NCI-H2029 treated with DMSO at 0.1 percent for 48 hours (cell line): ENCODE measurements at regions not wholly inside any gene's neighbourhood (a gene's known extent, or its start where the extent isn't known, plus 50 kb on each side); places are given as distances from the start of the nearest gene placed in this dataset.

ENCODE experiments used
- DNase-seq: peaks from one replicate; lab custom pipeline; 2025; lab: John Stamatoyannopoulos, UW

DNA sequence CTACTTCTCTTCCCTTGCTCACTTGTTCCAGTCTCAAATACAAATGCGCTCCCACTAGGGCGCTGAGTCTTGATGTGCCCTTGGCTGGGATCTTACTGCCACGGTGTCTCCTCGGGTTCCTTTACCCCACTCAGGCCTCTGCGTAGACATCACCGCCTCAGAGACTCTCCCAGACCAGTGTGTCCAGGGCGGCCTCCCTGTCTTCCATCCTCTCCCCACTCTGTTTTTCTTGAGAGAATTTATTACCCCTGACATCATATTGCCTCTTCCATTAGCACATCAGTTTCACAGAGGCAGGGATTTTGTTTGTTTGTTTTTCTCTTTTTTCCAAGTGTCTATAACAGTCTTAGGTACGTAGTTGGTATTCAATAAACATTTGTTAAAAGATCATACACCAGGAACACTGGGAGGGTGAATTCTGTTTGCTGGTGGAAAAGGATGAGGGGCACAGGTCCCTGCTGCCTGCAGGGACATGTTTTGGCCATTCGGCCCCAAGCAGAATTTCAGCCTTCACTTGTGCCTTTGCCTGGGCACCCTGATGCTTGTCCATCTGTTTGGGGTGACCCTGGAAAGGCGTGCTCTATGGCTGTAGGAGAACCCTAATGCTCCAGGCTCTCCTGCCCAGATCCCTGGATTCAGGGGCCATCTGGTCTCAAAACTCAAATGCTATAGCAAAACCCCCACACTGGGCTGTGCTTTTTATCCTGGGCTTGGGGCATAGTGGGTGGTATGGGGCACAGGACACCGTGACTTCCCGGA is 55.0 kb downstream of the RPL37A start:
- no peak for DNase-seq

DNA sequence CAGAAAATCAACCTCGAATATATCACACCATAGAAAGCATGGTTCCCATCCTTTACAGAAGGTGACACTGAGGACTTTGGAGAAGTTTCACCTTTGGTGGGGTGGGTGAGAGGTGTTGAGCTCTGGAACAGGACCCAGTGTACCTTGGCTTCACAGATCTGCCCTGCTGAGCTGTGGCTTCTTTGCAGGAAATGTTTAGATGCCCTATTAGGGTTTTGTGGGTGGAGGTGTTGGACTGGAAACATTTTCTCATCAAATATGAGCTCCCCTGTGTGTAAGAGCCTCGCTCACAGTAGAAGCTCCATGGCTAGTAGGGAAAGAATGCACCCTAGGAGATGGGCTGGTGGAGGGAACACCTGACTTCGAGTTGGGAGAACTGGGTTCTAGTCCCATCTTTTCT is 55.6 kb downstream of the RPL37A start:
- no peak for DNase-seq

DNA sequence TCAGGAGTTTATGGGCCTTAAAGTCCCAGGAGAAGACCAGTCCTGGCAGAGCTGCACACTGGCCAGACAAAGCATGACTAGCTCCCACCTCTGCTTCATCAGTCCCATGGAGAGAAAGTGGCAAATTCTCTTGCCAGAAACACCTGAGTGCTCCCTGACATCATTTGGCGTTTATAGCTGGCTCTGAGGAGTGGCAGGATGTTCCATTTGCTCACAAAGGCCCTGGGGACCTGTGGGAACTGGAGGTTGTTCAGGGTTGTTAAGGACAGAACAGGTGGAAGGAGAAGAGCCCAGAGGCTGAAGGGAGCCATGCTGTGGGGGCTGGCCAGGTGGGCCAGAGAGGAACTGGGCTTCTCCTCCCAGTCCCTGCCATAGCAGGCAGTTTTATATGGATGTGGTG is 56.1 kb downstream of the RPL37A start:
- DNase-seq: no peak

DNA sequence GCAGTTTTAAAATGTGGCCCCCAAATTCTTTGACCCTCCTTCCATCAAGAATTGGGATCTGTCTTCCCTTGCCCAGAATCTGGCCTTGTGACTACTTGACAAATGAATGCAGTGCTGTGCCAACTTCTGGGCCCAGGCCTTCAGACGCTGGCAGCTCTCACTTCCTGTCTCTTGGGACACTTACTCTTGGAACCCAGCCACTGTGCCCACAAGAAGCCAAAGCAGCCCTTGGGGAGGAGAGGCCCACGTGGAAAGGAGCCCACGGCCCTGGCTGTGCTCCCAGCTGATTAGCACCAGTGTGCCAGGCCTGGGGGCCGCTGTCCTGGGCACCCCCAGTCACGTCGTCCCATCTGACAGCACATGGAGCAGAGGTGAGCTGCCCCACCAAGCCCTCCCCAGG is 56.6 kb downstream of the RPL37A start:
- DNase-seq: peak; percentile 78

DNA sequence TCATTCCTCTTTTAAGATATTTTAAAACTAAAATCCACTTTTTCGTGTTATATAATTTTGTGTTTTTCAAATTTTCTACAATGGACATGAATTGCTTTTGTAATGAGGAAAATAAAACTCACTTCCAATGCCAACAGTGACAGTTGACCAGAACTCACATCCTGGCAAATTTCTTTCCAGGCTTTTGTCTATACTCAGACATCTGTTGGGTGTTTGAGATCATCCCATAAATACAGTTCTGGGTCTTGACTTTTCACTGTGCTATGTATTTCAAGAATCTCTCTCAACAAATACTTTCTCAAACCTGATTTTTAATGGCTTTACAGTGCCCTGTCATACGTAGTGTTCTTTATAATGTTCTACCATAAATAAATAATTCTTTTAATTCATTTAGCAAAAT is 57.6 kb downstream of the RPL37A start:
- DNase-seq: no peak

DNA sequence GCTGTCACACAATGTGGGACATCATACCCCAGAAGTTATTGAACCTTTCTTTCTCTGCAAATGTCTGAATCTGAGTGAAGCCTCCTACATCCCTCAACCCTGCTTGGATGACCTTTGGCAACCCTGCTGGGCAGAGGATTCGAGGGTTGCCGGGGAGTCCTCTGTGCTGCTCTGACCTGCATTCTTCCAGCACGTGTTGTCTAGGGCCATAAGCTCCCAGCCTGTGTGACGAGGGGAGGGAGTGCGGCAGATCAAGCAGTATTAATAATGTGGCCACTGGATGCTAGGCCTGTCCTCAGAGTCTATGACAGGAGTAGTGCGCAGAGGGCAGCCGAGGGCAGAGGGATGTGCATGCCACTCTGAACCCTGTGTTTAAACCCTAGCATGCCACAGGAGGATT is 58.8 kb downstream of the RPL37A start:
- no peak for DNase-seq

DNA sequence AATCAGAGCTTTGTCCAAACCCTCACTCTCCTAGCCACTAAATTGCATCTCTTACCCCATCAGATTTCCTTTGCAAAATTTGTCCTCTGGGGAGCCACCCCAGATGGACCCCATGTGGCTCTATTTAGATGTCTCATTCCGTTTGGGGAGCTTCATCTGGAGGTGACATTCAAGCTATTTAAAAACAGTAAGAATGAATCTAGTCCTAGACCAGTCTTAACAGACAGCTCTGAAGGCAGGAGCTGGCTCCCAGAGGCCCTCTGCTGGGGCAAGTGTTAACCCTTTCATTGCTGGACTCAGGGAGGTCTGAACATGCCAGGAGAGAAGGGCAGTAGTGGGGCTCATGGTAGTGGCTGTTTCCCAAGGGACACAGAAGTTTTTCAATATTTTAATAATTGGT is 59.2 kb downstream of the RPL37A start:
- DNase-seq: no peak

DNA sequence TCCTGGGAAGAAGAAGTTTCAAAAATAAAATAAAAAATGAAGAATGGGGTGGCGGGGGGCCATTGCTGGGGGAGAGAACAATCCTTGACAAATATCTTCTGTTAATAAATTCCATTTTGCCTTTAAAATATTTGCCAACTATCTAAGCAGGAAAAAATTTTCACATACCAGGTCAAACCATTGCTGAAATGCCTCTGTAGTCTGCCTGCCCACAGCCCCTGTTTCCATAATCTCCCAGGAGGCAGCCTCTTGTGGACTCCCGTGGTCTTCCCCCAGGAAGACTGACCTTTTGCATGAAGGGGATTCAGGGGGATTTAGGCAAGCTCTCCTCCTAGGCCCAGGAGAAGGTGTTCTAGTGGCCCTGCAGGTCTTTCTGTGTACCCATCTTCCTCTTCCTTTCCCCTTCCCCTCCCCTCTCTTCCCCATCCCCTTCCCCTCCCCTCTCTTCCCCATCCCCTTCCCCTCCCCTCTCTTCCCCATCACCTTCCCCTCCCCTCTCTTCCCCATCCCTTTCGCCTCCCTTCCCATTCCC is 61.0 kb downstream of the RPL37A start:
- DNase-seq: no peak

DNA sequence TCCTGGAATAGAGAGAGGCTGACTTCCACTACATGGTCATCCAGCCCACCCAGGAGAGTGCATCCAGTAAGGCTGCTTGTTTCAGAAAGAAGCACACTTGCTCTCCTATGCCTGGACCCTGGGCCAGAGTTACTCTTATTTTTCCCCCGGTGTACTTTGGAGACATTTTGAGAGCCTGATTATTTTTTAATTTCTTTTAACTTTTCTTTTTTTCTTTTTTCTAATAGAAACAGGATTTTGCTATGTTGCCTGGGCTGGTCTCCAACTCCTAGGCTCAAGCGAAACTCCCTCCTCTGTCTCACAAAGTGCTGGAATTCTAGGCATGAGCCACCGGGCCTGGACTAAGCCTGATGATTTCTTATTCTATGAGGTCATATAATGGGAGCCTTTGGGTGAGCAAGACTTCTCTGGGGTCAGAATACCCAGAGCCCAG is 62.2 kb downstream of the RPL37A start:
- no peak for DNase-seq

DNA sequence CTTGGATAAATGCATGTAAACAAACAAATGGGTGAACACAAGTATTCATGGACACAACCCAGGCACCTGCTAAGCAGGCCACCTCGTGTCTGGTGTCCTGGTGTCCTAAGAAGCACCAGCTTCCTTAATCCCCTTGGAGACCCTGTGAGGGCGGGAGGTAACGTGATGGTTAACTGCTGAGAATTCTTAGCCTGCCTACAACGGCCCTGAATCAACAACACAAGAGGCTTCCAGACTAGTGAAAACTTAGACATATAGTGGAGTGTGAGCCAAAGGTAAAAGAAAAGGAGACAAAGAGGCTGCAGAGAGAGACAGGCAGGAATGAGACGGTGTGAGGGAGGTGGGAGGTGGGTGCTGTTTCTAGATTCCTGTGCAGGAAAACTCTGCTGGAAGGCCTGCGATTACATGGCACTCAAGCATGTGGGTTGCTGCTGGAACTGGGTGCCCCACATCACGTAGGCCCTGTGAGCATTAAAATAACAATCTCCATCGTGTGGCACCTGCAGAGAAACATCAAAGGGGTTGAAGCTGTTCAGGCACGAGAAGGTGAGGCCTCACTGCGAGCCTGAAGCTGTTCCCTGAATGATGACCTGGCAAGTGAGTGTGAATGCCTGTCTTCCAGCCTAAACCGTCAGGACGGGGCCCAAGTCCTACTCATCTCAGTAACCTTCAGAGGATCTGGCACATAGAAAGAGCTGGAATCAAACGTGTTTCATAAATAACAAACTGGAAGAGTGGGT is 64.2 kb downstream of the RPL37A start:
- DNase-seq: no peak

DNA sequence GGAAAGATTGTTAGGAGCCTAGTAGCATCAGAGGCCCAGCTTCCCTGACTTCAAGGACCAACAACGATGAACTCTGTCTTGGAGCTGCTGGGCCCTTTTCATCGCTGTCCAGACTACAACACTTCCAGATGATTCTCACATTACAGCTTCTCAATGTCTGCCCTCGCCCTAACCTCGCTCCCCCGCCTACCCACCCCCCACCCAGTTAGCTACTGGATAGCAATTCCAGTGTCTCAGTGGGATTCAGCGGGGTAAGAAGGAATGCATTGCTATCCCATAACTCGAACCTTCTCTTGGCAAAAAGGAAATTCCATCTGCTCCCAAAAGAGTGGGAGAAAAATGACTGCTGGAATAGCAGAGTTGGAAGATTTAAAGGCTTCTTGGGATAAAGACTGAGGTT is 65.0 kb downstream of the RPL37A start:
- no peak for DNase-seq

DNA sequence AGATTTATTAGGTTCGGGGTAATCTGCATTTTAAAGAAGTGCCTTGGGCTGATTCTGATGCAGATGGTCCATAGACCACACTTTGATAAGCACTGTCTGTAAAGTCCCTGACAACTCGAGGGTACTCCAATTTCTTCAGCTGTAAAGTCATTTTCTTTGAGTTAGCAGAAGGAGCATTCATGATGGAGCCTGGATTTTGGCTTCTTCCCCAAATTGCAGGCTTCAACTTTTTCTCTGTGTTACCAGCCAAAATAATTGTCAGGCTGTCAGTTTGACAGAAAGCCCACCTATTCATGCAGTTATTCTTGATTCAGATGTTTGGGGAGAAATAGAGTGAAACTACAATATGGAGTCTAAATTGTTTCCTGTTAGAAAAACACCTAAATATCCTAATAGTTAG is 66.0 kb downstream of the RPL37A start:
- no peak for DNase-seq

DNA sequence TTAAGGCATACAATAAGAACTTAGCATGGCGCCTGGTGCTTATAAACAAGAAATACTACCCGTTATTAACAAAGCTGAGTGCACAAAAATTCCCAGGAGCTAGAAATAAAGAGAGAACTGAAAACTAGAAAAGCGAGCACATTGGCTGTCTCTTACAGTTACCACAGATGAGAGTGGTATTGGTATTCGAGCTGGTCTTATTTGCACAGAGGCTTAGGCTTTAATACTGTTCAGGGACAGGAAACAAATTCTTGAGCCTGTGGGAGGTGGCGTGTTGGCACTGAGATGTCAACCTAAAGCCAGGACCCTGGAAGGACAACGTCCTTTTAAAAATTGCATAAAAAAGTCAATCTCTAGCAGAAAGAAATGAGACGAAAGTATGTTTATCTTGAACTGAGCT is 67.3 kb upstream of the IGFBP2 start:
- DNase-seq: no peak

DNA sequence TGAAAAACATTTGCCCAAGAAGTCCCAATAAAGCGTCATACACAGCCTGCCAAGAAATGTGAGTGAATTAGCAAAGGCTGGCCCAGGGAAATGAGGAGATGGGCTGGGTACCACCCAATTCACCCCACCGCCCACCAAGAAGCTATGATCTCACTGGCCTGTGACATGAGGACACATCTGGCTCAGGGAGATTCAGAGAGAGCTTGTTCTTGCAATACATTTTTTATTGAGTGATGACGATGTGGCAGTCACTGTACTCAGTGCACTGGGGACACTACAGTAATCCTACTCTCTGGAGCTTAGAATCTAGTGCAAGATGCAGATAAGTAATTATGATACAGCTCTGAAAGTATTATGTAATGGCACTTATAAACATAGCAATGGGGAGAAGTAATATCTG is 64.6 kb upstream of the IGFBP2 start:
- DNase-seq: no peak

DNA sequence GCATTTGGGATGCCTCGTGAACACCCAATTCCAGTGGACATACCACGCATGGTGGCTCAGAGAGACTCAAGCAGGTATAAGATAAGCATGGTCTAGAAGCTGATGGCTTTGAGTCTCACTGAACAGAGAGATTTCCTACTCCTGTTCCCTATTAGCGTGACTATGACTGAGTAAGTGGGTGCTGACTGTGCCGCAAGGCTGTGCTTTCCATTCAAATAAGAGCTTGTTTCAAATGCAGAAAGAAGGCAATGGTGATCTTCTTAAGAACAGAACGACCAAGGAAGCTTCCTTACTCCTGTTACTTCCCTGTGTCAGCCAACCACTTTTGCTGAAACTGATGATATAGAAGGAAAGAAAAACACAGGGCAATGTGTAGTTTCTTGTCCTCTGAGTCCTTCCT is 63.5 kb upstream of the IGFBP2 start:
- no peak for DNase-seq

DNA sequence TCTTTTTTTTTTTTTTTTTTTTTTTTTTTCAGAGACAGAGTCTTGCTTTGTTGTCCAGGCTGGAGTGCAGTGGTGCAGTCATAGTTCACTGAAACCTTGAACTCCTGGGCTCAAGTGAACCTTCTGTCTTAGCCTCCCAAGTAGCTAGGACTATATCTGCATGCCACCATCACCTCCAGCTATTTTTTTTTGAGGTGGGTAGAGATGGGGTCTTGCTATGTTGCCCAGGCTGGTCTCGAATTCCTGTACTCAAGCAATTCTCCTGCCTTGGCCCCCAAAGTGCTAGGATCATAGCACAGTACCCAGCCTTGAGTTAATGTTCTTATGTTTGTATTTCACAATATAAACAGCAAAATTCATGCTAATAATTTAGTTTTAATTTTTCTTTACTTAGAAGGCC is 62.9 kb upstream of the IGFBP2 start:
- no peak for DNase-seq

DNA sequence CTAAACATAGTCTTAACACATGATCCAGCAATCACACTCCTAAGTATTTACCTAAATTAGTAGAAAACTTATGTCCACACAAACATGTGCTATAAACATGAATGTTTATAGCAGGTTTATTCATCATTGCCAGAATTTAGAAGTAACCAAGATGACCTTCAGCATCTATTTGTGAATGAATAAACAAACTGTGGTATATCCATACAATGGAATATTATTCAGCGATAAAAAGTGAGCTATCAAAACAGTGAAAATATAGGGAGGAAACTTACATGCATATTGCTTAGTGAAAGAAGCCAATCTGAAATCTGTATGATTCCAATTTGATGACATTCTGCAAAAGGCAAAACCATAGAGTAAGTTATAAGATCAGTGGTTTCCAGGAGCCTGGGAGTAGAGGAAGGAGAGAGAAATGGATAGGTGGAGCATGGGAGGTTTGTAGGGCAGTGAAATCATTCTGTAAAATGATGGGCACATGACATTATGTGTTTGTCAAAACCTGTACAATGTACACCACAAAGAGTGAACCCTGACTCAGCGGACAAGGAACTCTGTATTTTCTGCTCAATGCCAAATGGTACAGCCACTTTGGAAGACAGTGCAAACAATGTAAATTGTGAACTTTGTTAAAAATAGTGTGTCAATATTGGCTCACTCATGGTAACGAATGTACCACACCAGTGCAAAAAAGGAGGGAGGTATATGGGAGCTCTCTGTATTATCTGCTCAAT is 61.9 kb upstream of the IGFBP2 start:
- DNase-seq: no peak

DNA sequence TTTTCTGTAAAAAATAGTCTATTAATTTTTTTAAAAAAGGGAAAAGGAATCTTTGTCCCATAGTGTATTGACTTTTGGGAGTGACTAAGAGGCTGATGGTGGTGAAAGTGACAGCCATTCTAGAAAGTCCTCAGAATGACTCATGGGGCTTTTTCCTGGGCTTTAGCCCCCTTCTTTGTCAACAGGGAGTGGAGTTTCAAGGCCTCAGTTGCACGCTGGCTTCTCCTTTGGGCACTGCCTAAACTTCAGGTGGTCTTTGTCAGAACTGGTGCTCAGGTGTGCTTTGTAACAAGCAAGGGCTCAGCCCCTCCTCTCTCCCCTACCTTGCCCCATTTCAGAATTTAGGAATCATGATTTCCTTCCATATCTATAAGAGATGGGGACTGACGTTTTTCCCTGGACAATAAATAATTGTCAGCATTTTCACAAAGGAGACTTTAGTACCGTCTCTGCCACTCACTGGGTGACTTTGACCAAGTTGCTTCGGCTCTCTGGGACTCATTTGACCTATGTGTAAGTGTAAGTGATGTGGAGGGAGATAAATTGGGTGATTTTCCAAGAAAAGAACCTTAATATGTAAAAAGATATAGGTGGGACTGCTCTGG is 61.2 kb upstream of the IGFBP2 start:
- no peak for DNase-seq

DNA sequence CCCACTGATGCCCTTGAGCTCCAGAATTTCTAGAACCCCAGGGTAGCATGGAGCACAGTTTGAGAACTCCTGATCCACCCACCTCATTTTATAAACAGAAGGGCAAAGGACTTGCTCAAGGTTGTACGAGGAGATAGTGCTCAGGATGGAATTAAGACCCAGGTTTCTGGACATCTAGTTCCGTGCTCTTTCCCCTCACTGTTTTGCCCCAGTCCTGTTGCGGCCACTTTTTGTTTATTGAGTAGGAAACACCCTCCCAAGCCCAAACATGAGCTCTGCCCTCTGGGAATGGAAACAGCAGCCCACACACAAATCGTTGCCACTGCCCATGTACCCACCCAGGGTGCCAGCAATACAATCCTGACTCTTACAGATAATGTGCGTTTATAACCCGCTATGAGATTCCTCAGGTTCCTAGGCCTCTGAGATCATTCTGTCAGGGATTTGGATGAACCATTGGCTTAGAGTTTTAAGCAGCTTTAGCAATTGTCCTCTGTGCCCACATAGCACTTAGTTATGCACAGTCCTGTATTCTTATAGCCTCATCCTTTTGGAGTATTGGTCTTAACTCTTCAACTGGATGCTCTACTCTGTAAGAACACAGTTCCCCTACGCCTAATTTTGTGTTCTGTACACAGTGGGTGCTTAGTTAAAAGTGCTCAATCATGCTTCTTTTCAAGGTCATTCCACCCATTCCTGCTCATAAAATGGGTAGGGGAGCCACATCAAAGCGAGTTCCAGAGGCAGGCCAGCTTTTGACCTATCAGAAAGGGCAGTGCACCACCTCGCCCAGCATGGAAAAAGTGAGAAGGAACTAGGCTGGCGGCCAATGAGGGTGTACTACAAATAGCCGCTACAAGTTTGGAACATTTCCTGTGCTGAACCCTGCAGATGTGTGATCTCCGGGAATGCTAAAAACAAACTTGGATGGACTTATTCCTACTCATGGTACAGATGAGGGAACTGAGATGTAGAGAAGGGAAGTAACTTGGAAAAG is 60.3 kb upstream of the IGFBP2 start:
- no peak for DNase-seq

DNA sequence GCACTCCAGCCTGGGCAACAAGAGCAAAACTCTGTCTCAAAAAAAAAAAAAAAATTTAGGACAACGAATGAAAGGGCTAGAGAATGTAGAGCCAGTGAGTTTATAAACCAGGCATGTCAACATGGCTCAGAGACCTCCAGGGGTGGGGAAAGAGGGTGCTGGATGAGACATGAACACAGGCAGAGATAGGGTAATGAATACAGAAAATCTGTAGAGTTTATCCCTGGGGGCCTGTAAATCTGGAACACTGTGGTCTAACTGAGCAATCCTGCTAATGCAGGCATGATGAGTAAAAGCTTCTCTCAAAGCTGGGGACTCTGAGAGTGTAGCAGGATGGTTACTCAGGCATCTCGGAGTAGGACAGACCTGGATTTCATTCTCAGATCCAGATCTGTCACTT is 59.2 kb upstream of the IGFBP2 start:
- no peak for DNase-seq

DNA sequence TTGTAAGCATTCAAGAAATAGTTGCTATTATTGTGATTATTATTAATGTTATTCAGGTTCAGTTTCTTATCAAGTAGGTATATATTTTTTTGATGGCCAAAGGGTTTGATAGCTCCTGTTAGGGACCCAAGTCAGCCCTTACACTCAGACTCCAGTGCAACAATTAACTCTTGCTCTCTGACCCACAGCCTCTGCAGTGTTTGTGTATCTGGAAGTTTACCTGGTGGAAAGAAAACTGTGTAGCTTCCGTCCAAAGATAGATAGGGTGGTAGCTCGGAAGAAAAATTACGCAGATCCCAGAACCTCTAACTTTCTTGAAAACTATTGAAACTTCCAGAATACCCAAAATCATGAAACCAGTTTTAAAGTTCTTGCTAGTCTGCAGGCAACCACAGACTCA is 58.6 kb upstream of the IGFBP2 start:
- DNase-seq: no peak
